ENCODE measurements at regions not wholly inside any gene's neighbourhood (a gene's known extent, or its start where the extent isn't known, plus 50 kb on each side); places are given as distances from the start of the nearest gene placed in this dataset.

- TF ChIP-seq SUZ12 (IDR thresholded peaks at IDR 0.05; ENCODE audit: extremely low read depth, insufficient read depth, insufficient read length) (no peak), YY1 (IDR thresholded peaks at IDR 0.05; ENCODE audit: insufficient read depth, insufficient read length) (no peak), ZNF274 (IDR thresholded peaks at IDR 0.05; ENCODE audit: low read depth, low read length) (no peak)
These were observed 105.7 kb upstream of the PLEKHG7 start for GRCh38 chr12:92597118-92597517.
